Activated naive CD8-positive, alpha-beta T cell treated with anti-CD3 and anti-CD28 coated beads for 36 hours (primary cell): ENCODE measurements at regions not wholly inside any gene's neighbourhood (a gene's known extent, or its start where the extent isn't known, plus 50 kb on each side); places are given as distances from the start of the nearest gene placed in this dataset.

Experiments used
- DNase-seq: peaks from one replicate; pipeline ENCODE4 v3.0.0; 2021
- H3K27ac Mint-ChIP-seq: one replicate; pipeline ENCODE4 v1.8.0; 2022; ENCODE audit warnings: mild to moderate bottlenecking, moderate library complexity, mixed read lengths
- H3K27me3 Mint-ChIP-seq: one replicate; pipeline ENCODE4 v1.8.0; 2022; ENCODE audit warnings: mild to moderate bottlenecking, mixed read lengths
- H3K36me3 Mint-ChIP-seq: one replicate; pipeline ENCODE4 v1.8.0; 2021; ENCODE audit warnings: mild to moderate bottlenecking, mixed read lengths
- H3K4me1 Mint-ChIP-seq: one replicate; pipeline ENCODE4 v1.8.0; 2021; ENCODE audit warnings: mixed read lengths
- H3K4me3 Mint-ChIP-seq: one replicate; pipeline ENCODE4 v1.8.0; 2022; ENCODE audit warnings: mild to moderate bottlenecking, moderate library complexity, mixed read lengths
- H3K9me3 Mint-ChIP-seq: one replicate; pipeline ENCODE4 v1.8.0; 2022; ENCODE audit warnings: mixed read lengths

- H3K36me3 Mint-ChIP-seq: no peaks in the 10 kb centered on the region
- DNase-seq: no peak
- no peak overlapping the region for H3K27ac Mint-ChIP-seq
- no peak overlapping the region for H3K4me3 Mint-ChIP-seq
- no peaks in the 10 kb centered on the region for H3K9me3 Mint-ChIP-seq
- H3K4me1 Mint-ChIP-seq: no peaks in the 10 kb centered on the region
- no peaks in the 10 kb centered on the region for H3K27me3 Mint-ChIP-seq
These were observed 504.0 kb upstream of the CBLB start for GRCh38 chr3:106372806-106373190.

GRCh38 chr3:106376016-106376570 is 507.3 kb upstream of the CBLB start:
- no peaks in the 10 kb centered on the region for H3K9me3 Mint-ChIP-seq
- DNase-seq: no peak
- no peak overlapping the region for H3K4me3 Mint-ChIP-seq
- H3K4me1 Mint-ChIP-seq: peaks cover 2% of the 10 kb centered on the region
- H3K27ac Mint-ChIP-seq: no peak overlapping the region
- H3K27me3 Mint-ChIP-seq: no peaks in the 10 kb centered on the region
- H3K36me3 Mint-ChIP-seq: no peaks in the 10 kb centered on the region

DNA sequence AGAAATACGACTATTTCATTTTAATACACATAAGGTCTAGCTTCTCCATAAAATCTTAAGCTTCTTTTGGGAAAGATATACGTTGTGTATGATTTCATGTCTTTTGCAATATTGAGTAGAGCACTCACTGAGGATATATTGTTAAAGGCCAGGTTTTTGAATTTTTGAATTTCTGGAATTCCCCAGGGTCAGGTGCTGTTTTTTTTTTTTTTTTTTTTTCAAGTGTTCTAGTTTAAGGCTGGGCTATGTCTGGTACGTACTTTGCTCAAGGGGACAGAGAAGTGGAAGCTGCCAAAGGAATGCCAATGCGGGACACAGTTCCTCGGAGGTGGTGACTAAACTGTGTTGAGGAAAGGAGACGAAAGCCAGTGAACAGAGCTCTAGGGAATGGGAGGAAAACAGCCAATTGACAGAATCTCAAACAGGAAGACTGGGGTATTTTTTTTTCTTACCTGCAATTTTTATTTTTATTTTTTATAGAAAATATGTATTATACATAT is 510.5 kb upstream of the CBLB start:
- DNase-seq: no peak
- Mint-ChIP-seq H3K27ac (no peak overlapping the region), H3K36me3 (no peaks in the 10 kb centered on the region), H3K9me3 (no peaks in the 10 kb centered on the region), H3K4me1 (peaks cover 2% of the 10 kb centered on the region), H3K4me3 (no peak overlapping the region), H3K27me3 (no peaks in the 10 kb centered on the region)

GRCh38 chr3:106380232-106380631 is 511.4 kb upstream of the CBLB start:
- Mint-ChIP-seq H3K27me3 (no peaks in the 10 kb centered on the region), H3K4me3 (no peak overlapping the region), H3K27ac (no peak overlapping the region), H3K4me1 (peaks cover 2% of the 10 kb centered on the region), H3K9me3 (no peaks in the 10 kb centered on the region), H3K36me3 (no peaks in the 10 kb centered on the region)
- DNase-seq: no peak

- no peak overlapping the region for H3K4me3 Mint-ChIP-seq
- no peaks in the 10 kb centered on the region for H3K36me3 Mint-ChIP-seq
- no peak overlapping the region for H3K27ac Mint-ChIP-seq
These were observed 512.6 kb upstream of the CBLB start for GRCh38 chr3:106381286-106381938.

DNA sequence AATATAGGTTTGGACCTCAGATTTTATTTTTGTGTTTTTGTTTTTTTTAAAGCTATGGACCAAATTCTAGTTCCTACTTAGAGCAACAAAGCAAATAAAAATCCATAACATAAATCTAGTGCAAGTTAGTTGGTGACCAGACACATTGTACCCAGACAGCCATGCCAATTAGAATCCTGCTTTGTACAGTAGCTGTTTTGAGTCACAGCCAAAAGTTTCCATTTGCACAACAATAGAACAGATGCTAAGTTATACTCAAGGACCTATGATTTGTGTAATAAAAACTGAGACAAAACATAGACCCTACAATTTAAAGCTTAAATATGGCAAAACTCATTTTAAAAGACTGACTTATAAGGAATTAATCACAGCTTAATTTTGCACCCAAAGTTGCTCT is 513.1 kb upstream of the CBLB start:
- Mint-ChIP-seq H3K4me1 (peaks cover 2% of the 10 kb centered on the region), H3K36me3 (no peaks in the 10 kb centered on the region), H3K4me3 (no peak overlapping the region), H3K9me3 (no peaks in the 10 kb centered on the region), H3K27ac (no peak overlapping the region), H3K27me3 (no peaks in the 10 kb centered on the region)
- no peak for DNase-seq

More at GRCh38 chr3:106381286-106381938, 512.6 kb upstream of the CBLB start:
- H3K9me3 Mint-ChIP-seq: no peaks in the 10 kb centered on the region
- H3K4me1 Mint-ChIP-seq: peaks cover 2% of the 10 kb centered on the region
- DNase-seq: no peak
- no peaks in the 10 kb centered on the region for H3K27me3 Mint-ChIP-seq

DNA sequence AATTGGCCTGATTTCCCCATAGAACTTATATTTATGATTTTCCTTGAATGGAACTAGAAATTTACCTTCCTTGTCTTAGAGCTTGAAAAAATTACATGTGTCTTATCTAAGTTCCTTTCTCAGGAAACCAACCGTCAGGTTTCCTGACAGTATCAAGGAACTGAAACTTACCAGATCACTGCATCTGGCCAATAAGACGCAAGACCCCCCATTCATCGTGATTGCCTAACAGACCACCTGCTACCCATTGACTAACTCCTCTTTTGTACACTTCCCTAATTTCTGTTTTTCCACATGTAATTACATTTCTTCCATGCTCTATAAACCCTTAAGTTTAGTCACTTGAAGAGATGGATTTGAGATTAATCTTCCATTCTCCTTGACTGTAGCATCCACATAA is 517.2 kb upstream of the CBLB start:
- no peaks in the 10 kb centered on the region for H3K27me3 Mint-ChIP-seq
- DNase-seq: no peak
- H3K36me3 Mint-ChIP-seq: no peaks in the 10 kb centered on the region
- no peak overlapping the region for H3K4me3 Mint-ChIP-seq
- H3K27ac Mint-ChIP-seq: no peak overlapping the region
- no peaks in the 10 kb centered on the region for H3K9me3 Mint-ChIP-seq
- no peaks in the 10 kb centered on the region for H3K4me1 Mint-ChIP-seq

DNA sequence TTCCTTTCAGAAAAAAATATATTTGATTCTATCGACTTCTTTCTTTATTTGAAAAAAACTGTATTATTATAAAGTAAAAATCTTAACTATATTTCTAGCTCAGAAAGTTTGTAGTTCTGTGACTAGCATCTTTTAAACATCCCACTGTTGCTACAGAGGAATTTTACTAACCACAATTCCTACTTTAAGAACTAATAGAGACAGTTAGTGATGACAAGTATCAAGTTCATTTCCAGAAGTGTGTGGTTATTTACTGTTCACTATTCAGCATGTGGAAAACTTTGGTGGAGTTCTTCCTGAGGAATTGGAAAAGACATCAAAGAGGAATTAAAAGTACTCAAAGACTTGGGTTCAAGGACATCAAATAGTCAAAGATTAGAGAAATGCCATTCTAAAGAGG is 524.1 kb upstream of the CBLB start:
- DNase-seq: no peak
- H3K9me3 Mint-ChIP-seq: no peaks in the 10 kb centered on the region
- no peak overlapping the region for H3K27ac Mint-ChIP-seq
- no peak overlapping the region for H3K4me3 Mint-ChIP-seq
- H3K4me1 Mint-ChIP-seq: peaks cover 2% of the 10 kb centered on the region
- no peaks in the 10 kb centered on the region for H3K27me3 Mint-ChIP-seq
- no peaks in the 10 kb centered on the region for H3K36me3 Mint-ChIP-seq

DNA sequence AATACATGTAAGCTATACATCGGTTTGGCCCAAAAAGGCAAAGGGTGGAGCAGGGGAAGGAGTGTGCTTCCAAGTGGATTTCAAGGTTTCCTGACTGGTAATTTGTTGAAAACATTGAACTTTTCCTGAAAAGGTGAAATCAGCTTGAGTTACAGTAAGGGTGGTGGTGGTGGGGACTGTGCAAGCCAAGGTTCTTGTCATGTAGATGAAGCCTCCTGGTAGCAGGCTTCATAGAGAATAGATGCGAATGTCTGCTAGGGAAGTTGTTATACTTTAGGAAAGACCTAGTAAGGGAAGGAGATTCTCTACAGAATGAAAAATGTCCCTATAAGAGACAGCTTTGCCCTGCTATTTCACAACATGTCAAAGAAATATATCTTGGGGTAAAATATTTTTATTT is 528.2 kb upstream of the CBLB start:
- Mint-ChIP-seq H3K4me1 (peaks cover 5% of the 10 kb centered on the region), H3K9me3 (no peaks in the 10 kb centered on the region), H3K36me3 (no peaks in the 10 kb centered on the region), H3K27me3 (no peaks in the 10 kb centered on the region), H3K4me3 (no peak overlapping the region), H3K27ac (no peak overlapping the region)
- DNase-seq: no peak

DNA sequence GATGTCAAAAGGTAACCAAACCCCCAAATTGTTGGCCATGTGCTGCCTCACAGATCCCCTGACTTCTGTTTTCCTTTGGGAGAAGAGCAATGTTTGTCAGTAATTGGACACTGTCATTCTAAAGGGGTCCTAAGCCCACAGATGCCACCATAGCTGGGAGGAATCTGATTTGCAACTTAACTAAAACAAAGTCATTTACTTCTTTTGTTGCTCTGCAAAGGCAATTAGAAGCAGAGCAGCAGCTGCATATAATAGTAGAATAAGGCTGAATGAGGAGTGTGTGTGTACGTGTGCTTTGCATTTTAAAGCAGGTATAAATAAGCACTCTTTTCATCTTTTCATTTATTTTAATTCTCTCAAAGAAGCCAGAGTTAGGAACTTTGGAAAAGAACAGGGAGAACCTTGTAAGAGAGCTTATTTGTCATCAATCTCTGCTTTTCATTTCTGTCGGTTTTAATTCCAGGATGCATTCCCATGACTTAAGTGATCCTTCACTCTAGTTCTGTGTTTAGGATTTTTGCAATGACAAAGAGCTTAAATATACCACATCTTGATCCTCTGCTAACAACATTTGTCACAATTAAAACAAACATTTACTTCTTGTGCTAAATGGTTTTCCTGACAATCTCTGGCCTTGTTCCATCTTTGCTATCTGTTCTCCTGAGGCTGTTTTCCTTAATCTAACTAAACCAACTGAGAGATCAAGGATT is 530.2 kb upstream of the CBLB start:
- H3K4me1 Mint-ChIP-seq: peaks cover 5% of the 10 kb centered on the region
- no peak overlapping the region for H3K4me3 Mint-ChIP-seq
- no peak overlapping the region for H3K27ac Mint-ChIP-seq
- no peak for DNase-seq
- H3K27me3 Mint-ChIP-seq: no peaks in the 10 kb centered on the region
- H3K9me3 Mint-ChIP-seq: no peaks in the 10 kb centered on the region
- no peaks in the 10 kb centered on the region for H3K36me3 Mint-ChIP-seq

- H3K4me3 Mint-ChIP-seq: no peak overlapping the region
- peaks cover 5% of the 10 kb centered on the region for H3K4me1 Mint-ChIP-seq
- no peaks in the 10 kb centered on the region for H3K9me3 Mint-ChIP-seq
- no peaks in the 10 kb centered on the region for H3K36me3 Mint-ChIP-seq
- no peak overlapping the region for H3K27ac Mint-ChIP-seq
- no peak for DNase-seq
- no peaks in the 10 kb centered on the region for H3K27me3 Mint-ChIP-seq
These were observed 530.9 kb upstream of the CBLB start for GRCh38 chr3:106399761-106400160.

DNA sequence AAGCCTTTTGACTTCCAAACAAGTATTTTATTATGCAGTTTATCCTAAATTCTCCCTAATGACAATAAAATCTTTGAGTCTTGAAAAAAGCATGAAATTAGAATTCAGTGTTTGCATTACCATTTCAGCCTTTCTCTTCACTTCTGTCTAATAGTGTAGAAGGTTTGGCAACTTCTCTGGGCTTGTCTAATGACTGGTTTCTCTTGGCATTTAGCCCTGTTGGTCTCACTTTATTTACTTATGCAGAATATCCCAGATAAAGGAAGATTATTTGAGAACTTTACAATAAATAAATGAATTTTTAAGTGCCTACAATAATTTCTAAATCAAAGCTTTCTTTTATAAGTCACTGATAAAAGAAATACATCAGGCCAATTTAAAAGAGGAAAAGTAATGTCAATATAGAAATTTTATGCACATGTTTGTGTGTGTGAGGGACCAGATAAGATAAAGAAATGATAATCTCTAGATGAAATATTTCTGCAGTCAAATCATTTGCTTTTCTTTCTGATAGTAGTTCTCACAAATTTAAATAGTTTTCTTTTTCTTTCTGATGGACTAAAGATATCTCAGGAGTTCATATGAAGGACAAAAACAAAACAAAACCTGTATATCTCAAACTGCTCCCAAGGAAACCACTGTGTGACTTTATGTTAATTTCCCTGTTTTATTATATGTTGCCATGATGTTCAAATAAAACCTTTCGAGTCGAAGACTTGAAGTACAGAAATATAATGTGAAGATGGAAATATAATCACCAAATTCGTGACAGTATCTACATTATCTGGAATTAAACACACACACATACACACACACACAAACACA is 533.1 kb upstream of the CBLB start:
- Mint-ChIP-seq H3K9me3 (no peaks in the 10 kb centered on the region), H3K4me1 (peaks cover 5% of the 10 kb centered on the region), H3K27ac (no peak overlapping the region), H3K36me3 (no peaks in the 10 kb centered on the region), H3K4me3 (no peak overlapping the region), H3K27me3 (no peaks in the 10 kb centered on the region)
- no peak for DNase-seq

DNA sequence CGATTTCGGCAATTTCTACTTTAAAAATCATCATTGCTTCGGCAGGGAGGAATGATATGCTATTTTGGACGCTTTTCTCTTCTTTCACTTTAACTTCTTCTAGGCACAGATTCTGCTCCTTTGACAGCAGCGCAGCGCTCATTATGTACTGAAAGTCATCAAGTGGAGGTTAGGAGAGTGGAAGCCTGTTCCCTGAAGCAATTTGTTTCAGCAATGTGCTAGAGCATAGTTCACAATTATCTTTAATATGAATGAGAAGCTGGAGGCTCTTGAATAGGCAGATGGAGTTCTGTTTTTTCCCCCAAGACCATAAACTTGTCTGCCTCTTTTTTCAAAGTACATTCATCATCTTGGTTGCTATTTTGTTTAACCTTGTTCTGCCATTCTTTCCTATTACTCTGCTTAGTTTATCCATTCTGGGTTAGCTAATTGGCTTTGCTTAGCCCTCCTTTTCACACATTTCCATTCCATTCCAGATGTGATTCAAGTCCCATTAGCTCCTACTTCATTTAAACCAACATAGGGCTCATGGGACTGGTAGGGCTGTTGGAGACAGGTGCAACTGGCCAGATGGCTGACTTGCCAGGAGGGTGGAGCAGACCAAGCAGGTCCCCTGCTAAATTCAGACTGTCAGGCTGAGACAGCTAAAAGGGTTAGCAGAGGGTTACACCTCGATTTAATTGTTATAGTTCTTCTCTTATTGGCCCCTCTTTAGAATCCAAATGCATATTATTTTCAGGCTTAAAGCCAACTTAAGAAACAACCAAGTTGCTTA is 534.7 kb upstream of the CBLB start:
- Mint-ChIP-seq H3K4me3 (no peak overlapping the region), H3K36me3 (no peaks in the 10 kb centered on the region), H3K27me3 (no peaks in the 10 kb centered on the region), H3K4me1 (peaks cover 2% of the 10 kb centered on the region), H3K27ac (no peak overlapping the region), H3K9me3 (no peaks in the 10 kb centered on the region)
- DNase-seq: no peak

- H3K36me3 Mint-ChIP-seq: no peaks in the 10 kb centered on the region
- H3K27ac Mint-ChIP-seq: no peak overlapping the region
- H3K4me3 Mint-ChIP-seq: no peak overlapping the region
- no peaks in the 10 kb centered on the region for H3K4me1 Mint-ChIP-seq
- DNase-seq: no peak
- peaks cover 5% of the 10 kb centered on the region for H3K9me3 Mint-ChIP-seq
- no peaks in the 10 kb centered on the region for H3K27me3 Mint-ChIP-seq
These were observed 544.9 kb upstream of the CBLB start for GRCh38 chr3:106413683-106414082.
